GM12878 (cell line): ENCODE measurements at regions not wholly inside any gene's neighbourhood (a gene's known extent, or its start where the extent isn't known, plus 50 kb on each side); places are given as distances from the start of the nearest gene placed in this dataset.

Source experiments
- ATAC-seq: fragments of 200-7000 bp; cut with Tn5 transposase; 3 replicates; pipeline ENCODE4 v1.9.1; 2020; ENCODE audit warnings: mild to moderate bottlenecking, moderate library complexity
- BruUV-seq: library from RNA; stranded (reverse); fragments of 400-500 nt; replicated peaks from 2 replicates; lab custom pipeline; 2021; lab: Mats Ljungman, UMichigan
- CTCF ChIA-PET: fragments of 300-600 bp; sonication (Branson Sonifier 250); formaldehyde crosslinking; extraction: SDS; loops from one replicate; lab custom pipeline; 2021; ENCODE audit warnings: inconsistent platforms; lab: Yijun Ruan, JAX
- POLR2A ChIA-PET: fragments of 350-600 bp; formaldehyde crosslinking; extraction: SDS; loops from one replicate; lab custom pipeline; 2021; ENCODE audit warnings: inconsistent platforms; lab: Charles Lee
- RAD21 ChIA-PET: fragments of 300-600 bp; sonication (Branson Sonifier 250); formaldehyde crosslinking; loops from one replicate; lab custom pipeline; 2023; ENCODE audit warnings: antibody characterized with exemption; ENCODE audit not compliant: unreplicated experiment; lab: Charles Lee
- SMC1A ChIA-PET: fragments of 300-600 bp; sonication (Branson Sonifier 250); formaldehyde crosslinking; loops from one replicate; lab custom pipeline; 2023; ENCODE audit not compliant: unreplicated experiment, uncharacterized antibody; lab: Charles Lee
- DNase-seq: peaks from one replicate; pipeline ENCODE4 v3.0.0-alpha.2; 2011; ENCODE audit warnings: low read depth, low spot score
- FAIRE-seq: peaks from 3 replicates; lab custom pipeline; 2011; peaks lifted over from hg19 to GRCh38; lab: Jason Lieb, UNC
- H2AFZ ChIP-seq: 2 replicates; pipeline ENCODE4 v1.6.0; 2011; ENCODE audit warnings: low read depth, low read length, control low read depth; ENCODE audit not compliant: control insufficient read depth
- H3K27ac ChIP-seq: 2 replicates; pipeline ENCODE4 v1.5.1; 2011; ENCODE audit warnings: control low read depth; ENCODE audit not compliant: control insufficient read depth, insufficient read depth
- H3K27me3 ChIP-seq, 2 experiments: replicated peaks in 1 of 2; 2 replicates each; pipeline versions ENCODE4 v1.6.0 to v1.6.1; 2011; ENCODE audit warnings: low read length in 1 of 2; ENCODE audit not compliant: control insufficient read depth in 2 of 2, insufficient read depth in 2 of 2
- H3K36me3 ChIP-seq, 2 experiments: 2 replicates each; pipeline ENCODE4 v1.5.1; 2011; ENCODE audit warnings: low read length in 1 of 2; ENCODE audit not compliant: control insufficient read depth in 2 of 2, insufficient read depth in 2 of 2
- H3K4me1 ChIP-seq: 2 replicates; pipeline ENCODE4 v1.6.1; 2011; ENCODE audit warnings: mild to moderate bottlenecking, low read length, moderate library complexity, mixed read lengths; ENCODE audit not compliant: control insufficient read depth, insufficient read depth
- H3K4me2 ChIP-seq: 2 replicates; pipeline ENCODE4 v1.6.0; 2011; ENCODE audit warnings: control low read depth; ENCODE audit not compliant: control insufficient read depth, insufficient read depth
- H3K4me3 ChIP-seq: fragments of 200-600 bp; sonication (generic); 2 replicates; pipeline ENCODE4 v1.5.1; 2016
- H3K79me2 ChIP-seq: 2 replicates; pipeline ENCODE4 v1.6.0; 2011; ENCODE audit warnings: low read length; ENCODE audit not compliant: control insufficient read depth, insufficient read depth
- H3K9ac ChIP-seq: 2 replicates; pipeline ENCODE4 v1.8.0; 2011; ENCODE audit warnings: low read length, control low read depth, mixed read lengths; ENCODE audit not compliant: control insufficient read depth, insufficient read depth
- H3K9me3 ChIP-seq: replicated peaks from 3 replicates; pipeline ENCODE4 v1.5.1; 2011; ENCODE audit warnings: mild to moderate bottlenecking, low read length; ENCODE audit not compliant: control insufficient read depth, insufficient read depth
- H4K20me1 ChIP-seq: 2 replicates; pipeline ENCODE4 v1.6.0; 2011; ENCODE audit not compliant: control insufficient read depth, insufficient read depth
- EGR1 ChIP-seq, 2 experiments: IDR thresholded peaks; 1 replicate in 1 of 2; 2 replicates in 1 of 2; pipeline ENCODE4 v1.6.1; 2011 to 2012; ENCODE audit warnings: low read depth in 2 of 2, low read length in 2 of 2, borderline replicate concordance in 1 of 2, mild to moderate bottlenecking in 1 of 2, moderate library complexity in 1 of 2
- RELA ChIP-seq: fragments of 450-650 bp; IDR thresholded peaks from 2 replicates; pipeline ENCODE4 v1.8.0; 2014; ENCODE audit warnings: borderline replicate concordance; ENCODE audit not compliant: partially characterized antibody
- WGBS: methylation state at CpG from one replicate; pipeline ENCODE4 v1.1.6; 2016; ENCODE audit warnings: low lambda C conversion rate; ENCODE audit not compliant: insufficient replicate concordance, insufficient coverage; ENCODE audit errors: missing lambda C conversion rate; 5-methylcytosine and 5-hydroxymethylcytosine counted together
- in situ Hi-C: fragments of 300-500 bp; cut with MboI; formaldehyde crosslinking; loops from 9 replicates; pipeline ENCODE4 v1.14.3; 2018; ENCODE audit warnings: mixed read lengths
- intact Hi-C: fragments of 100-400 bp; cut with micrococcal nuclease; formaldehyde crosslinking; loops from one replicate; pipeline ENCODE4 v1.14.2; 2022; ENCODE audit not compliant: unreplicated experiment

- no peak for DNase-seq
- Histone ChIP-seq H3K4me3 (no peak overlapping the region), H3K4me1 (0 out of 2 replicates have a peak, but pooled peaks cover 5% of the 10 kb centered on the region), H3K9ac (no peak overlapping the region), H2AFZ (no peak overlapping the region), H3K79me2 (no peaks in the 10 kb centered on the region), H4K20me1 (no peaks in the 10 kb centered on the region), H3K4me2 (no peak overlapping the region), H3K27me3 (no peaks in the 10 kb centered on the region; a peak in 2 of 4 replicates), H3K27ac (no peak overlapping the region), H3K36me3 (no peaks in the 10 kb centered on the region), H3K9me3 (no peaks in the 10 kb centered on the region; the same call in 1 of the 3 replicates)
- 78% methylated on average over 9 of the region's 9 CpGs for WGBS
- no peak for ATAC-seq
- POLR2A ChIA-PET, result interaction anchor here (1.2 kb wide), 1 partner anchor 9 kb away, joined by 5 read pairs; no protein-coding TSS in a partner anchor
- TF ChIP-seq RELA (no peak), EGR1 (IDR thresholded peaks at IDR 0.05; ENCODE audit: borderline replicate concordance in 1 of 2, low read depth in 2 of 2, low read length in 2 of 2) (no peak)
- RAD21 ChIA-PET, result interaction anchor here (1.0 to 1.2 kb wide), 3 partner anchors 37 to 134 kb away, joined by 3 to 4 read pairs (median 3); no protein-coding TSS in a partner anchor
- SMC1A ChIA-PET, result interaction anchor here (1.0 to 1.5 kb wide), 4 partner anchors 9 to 125 kb away, joined by 3 to 4 read pairs (median 3); no protein-coding TSS in a partner anchor
- intact Hi-C loops, result no loop called here
- no TSS peak for BruUV-seq
- CTCF ChIA-PET, result interaction anchor here (1.2 to 1.5 kb wide), 2 partner anchors 34 to 131 kb away, joined by 6 to 7 read pairs; no protein-coding TSS in a partner anchor
- no peak for FAIRE-seq
- in situ Hi-C loops, result no loop called here
Measured at GRCh38 chr17:72594248-72594647, 473.4 kb downstream of the SOX9 start.
